Parathyroid adenoma (tissue), 2 donors: ENCODE measurements at regions not wholly inside any gene's neighbourhood (a gene's known extent, or its start where the extent isn't known, plus 50 kb on each side); places are given as distances from the start of the nearest gene placed in this dataset.
A peak's percentile ranks its signal among the peaks of the same experiment; 100 is the strongest.

Experiments
- H2AFZ ChIP-seq: fragments of 300-600 bp; sonication (generic); one replicate; pipeline ENCODE4 v1.7.0; 2017; ENCODE audit warnings: antibody characterized with exemption, mild to moderate bottlenecking
- H3K27ac ChIP-seq: fragments of 300-600 bp; sonication (generic); one replicate; pipeline ENCODE4 v1.7.0; 2017
- H3K27me3 ChIP-seq: fragments of 300-600 bp; sonication (generic); one replicate; pipeline ENCODE4 v1.7.0; 2017; ENCODE audit warnings: low read length; ENCODE audit not compliant: control insufficient read depth, insufficient read depth
- H3K36me3 ChIP-seq: fragments of 300-600 bp; sonication (generic); one replicate; pipeline ENCODE4 v1.7.0; 2017; ENCODE audit warnings: low read length; ENCODE audit not compliant: control insufficient read depth, insufficient read depth
- H3K4me1 ChIP-seq: fragments of 300-600 bp; sonication (generic); one replicate; pipeline ENCODE4 v1.7.0; 2017; ENCODE audit warnings: control low read depth
- H3K4me2 ChIP-seq: fragments of 300-600 bp; sonication (generic); one replicate; pipeline ENCODE4 v1.7.0; 2017; ENCODE audit warnings: low read length
- H3K4me3 ChIP-seq: fragments of 300-600 bp; sonication (generic); one replicate; pipeline ENCODE4 v1.7.0; 2017; ENCODE audit warnings: low read depth, low read length
- H3K79me2 ChIP-seq: fragments of 300-600 bp; sonication (generic); one replicate; pipeline ENCODE4 v1.7.0; 2017; ENCODE audit warnings: control low read depth
- H3K9ac ChIP-seq: fragments of 300-600 bp; sonication (generic); one replicate; pipeline ENCODE4 v1.7.0; 2017; ENCODE audit warnings: mild to moderate bottlenecking
- H3K9me3 ChIP-seq: fragments of 300-600 bp; sonication (generic); one replicate; pipeline ENCODE4 v1.7.0; 2017; ENCODE audit warnings: low read length; ENCODE audit not compliant: control insufficient read depth
- TF ChIP-seq, protein P1 (sequence below): fragments of 300-600 bp; sonication (generic); IDR thresholded peaks from one replicate; pipeline ENCODE4 v1.7.0; 2017; ENCODE audit warnings: antibody characterized with exemption, mild to moderate bottlenecking
- donor health status: primary hyperparathyroidism.

DNA sequence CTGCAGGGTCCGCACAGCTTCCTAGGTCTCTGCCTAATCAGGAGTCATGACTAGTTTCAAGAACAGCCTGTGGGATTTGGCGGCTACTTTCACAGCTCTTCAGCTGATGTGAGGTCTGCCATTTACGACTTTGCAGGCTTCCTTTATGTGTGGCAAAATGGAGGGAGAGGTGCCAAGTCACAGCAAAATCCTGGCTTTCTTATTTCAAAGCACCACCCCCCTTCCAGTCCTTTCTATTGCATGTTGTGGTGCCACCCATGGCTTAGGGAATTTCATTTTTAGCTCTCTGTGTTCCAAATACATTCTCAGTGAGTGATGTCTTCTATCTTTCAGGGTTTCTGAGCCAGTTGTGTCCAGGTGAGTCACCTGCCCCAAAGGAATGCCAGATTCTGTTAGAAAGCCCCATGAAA is 75.1 kb upstream of the WLS start:
- H3K9ac ChIP-seq: no peak overlapping the region
- no peaks in the 10 kb centered on the region for H3K36me3 ChIP-seq
- TF ChIP-seq, protein P1, sequence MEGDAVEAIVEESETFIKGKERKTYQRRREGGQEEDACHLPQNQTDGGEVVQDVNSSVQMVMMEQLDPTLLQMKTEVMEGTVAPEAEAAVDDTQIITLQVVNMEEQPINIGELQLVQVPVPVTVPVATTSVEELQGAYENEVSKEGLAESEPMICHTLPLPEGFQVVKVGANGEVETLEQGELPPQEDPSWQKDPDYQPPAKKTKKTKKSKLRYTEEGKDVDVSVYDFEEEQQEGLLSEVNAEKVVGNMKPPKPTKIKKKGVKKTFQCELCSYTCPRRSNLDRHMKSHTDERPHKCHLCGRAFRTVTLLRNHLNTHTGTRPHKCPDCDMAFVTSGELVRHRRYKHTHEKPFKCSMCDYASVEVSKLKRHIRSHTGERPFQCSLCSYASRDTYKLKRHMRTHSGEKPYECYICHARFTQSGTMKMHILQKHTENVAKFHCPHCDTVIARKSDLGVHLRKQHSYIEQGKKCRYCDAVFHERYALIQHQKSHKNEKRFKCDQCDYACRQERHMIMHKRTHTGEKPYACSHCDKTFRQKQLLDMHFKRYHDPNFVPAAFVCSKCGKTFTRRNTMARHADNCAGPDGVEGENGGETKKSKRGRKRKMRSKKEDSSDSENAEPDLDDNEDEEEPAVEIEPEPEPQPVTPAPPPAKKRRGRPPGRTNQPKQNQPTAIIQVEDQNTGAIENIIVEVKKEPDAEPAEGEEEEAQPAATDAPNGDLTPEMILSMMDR: no peak
- H3K4me1 ChIP-seq: no peaks in the 10 kb centered on the region
- no peak overlapping the region for H2AFZ ChIP-seq
- H3K27me3 ChIP-seq: no peaks in the 10 kb centered on the region
- H3K4me3 ChIP-seq: peak overlapping the region; percentile 38
- H3K9me3 ChIP-seq: no peaks in the 10 kb centered on the region
- H3K4me2 ChIP-seq: peak overlapping the region; percentile 48
- no peak overlapping the region for H3K27ac ChIP-seq
- no peaks in the 10 kb centered on the region for H3K79me2 ChIP-seq

DNA sequence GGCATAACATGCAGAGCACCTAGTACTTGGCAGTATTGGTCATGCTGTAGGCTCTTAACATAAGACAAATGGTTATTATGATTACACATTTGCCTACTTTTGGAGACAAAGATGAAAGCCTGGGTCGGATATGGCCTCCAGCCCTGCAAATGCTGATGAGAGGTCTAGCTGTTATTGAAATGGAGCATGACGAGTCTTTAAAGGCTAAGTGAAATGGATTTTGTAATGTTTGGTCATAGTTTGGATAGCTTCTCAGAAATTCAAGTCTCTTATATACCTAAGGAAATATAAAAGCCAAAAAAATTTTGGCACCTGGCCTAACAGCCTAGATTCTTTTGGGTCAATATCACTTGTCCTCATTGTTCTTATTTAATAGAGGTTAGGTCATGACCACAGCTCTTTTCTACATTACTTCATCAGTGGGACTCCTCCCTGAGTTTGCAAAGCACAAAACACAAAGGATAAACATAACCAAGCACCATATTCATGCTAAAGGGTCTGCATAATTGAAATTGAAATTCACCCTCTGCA is 69.2 kb upstream of the WLS start:
- TF ChIP-seq, protein P1: no peak

DNA sequence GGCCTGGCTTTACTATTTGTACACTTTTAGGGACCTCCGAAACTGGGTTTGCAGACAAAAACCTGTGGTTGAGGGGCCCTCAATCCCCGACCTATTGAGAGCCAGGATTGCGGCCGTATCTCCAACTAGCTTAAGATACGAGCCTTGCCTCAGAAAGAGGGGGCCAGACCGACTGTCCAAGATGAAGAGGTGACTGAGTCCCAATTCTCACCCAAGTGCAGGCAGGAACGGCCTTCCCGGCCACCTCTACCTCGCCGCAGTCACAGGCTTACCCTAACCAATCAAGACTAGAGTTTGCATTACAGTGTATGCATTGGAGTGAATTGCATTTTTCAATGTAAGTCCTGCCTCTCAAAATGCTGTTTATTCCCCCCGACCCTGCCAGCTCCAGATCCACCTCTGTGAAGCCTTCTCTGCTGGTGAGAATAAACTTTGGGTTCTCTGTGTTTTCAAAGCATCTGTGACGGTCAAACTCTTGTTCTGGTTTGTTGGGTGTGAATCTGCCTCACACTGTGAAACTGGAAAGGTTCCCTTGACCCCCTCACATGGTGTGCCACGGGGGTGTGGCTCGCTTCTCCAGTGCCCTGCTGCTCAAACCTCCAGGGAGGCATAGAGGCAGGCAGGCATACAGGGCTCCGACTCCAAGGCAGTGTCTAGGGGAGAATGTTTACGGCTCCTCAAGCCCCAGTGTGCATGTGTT is 62.2 kb upstream of the WLS start:
- peaks cover 5% of the 10 kb centered on the region for H3K4me1 ChIP-seq
- no peaks in the 10 kb centered on the region for H3K79me2 ChIP-seq
- no peak overlapping the region for H3K27ac ChIP-seq
- H3K4me2 ChIP-seq: no peak overlapping the region
- no peak overlapping the region for H3K9ac ChIP-seq
- H3K36me3 ChIP-seq: no peaks in the 10 kb centered on the region
- H2AFZ ChIP-seq: no peak overlapping the region
- TF ChIP-seq, protein P1: no peak
- H3K27me3 ChIP-seq: no peaks in the 10 kb centered on the region
- H3K9me3 ChIP-seq: no peaks in the 10 kb centered on the region
- no peak overlapping the region for H3K4me3 ChIP-seq

More for the DNA sequence above, 69.2 kb upstream of the WLS start:
- Histone ChIP-seq H3K9me3 (no peaks in the 10 kb centered on the region), H3K27me3 (no peaks in the 10 kb centered on the region), H3K27ac (no peak overlapping the region), H3K4me1 (no peaks in the 10 kb centered on the region), H2AFZ (no peak overlapping the region), H3K4me2 (no peak overlapping the region), H3K4me3 (no peak overlapping the region), H3K79me2 (no peaks in the 10 kb centered on the region), H3K36me3 (no peaks in the 10 kb centered on the region), H3K9ac (no peak overlapping the region)

DNA sequence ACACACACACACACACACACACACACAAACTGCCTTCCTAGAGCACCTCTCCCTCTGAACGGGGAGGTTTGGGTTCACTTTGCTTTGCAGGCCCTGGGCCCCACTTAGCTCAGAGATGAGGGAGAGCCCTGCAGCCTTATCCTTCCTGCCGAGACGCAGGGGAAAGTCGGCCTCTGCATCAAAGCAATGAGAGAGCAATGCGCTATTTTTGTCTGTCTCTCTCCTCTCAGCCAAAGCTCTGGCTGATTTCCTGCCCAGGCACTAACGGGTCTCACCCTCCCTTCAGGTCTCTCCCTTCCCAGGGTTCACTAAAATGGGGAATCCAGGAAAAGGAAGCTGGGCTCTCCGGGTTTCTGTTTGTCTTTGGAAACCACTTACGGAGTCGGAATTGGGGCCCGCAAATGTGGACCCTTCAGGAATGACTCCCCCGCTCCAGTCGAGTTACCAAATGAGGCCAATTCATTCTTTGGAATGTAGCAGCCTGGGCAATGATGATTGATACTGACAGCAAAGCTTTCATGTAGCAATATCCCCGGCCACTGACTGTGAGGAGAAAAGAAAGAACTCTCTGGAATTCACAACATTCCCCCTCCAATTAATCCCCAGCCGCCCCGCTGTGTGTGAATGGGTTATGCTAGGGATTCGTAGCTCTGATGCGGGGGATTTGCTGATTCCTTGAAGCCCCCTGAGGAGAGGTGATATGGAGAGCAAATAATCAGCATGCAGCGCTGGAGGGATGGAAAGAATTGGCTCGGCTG is 61.5 kb upstream of the WLS start:
- Histone ChIP-seq H3K4me3 (no peak overlapping the region), H3K9me3 (no peaks in the 10 kb centered on the region), H3K9ac (no peak overlapping the region), H3K4me1 (peaks cover 5% of the 10 kb centered on the region), H3K36me3 (no peaks in the 10 kb centered on the region), H3K79me2 (no peaks in the 10 kb centered on the region), H3K4me2 (no peak overlapping the region), H3K27me3 (no peaks in the 10 kb centered on the region), H3K27ac (no peak overlapping the region), H2AFZ (peak overlapping the region; percentile 53)
- TF ChIP-seq, protein P1: no peak
